ENCODE measurements at regions not wholly inside any gene's neighbourhood (a gene's known extent, or its start where the extent isn't known, plus 50 kb on each side); places are given as distances from the start of the nearest gene placed in this dataset.
A peak's percentile ranks its signal among the peaks of the same experiment; 100 is the strongest.

DNA sequence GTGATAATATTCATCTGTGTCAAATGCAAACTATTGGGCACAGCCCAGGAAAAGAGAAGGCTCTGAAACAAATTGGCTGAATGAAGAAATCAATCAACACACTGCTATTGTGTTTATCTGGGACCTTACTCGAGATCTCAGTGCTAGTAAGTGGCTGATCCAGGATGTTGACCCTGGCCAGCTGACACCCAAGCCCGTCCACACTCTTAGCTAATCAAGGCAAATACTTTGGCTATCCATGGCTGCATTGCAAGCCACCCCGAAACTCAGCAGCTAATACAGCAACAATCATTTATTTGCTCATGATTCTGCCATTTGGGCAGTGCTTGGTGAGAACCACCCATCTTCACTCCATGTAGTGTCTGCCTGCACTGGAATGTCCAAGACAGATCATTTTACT is 74.1 kb upstream of the UBE3A start:
- Histone ChIP-seq H3K4me3 (ENCODE audit: low read length) (no peak overlapping the region), H3K27ac (ENCODE audit: low read depth, low read length) (no peak overlapping the region), H3K36me3 (ENCODE audit: control insufficient read depth in 2 of 3, insufficient read depth in 3 of 3, low read length in 3 of 3) (no peaks in the 10 kb centered on the region), H3K9me3 (ENCODE audit: control insufficient read depth in 2 of 3, low read length in 3 of 3) (no peaks in the 10 kb centered on the region), H3K27me3 (ENCODE audit: control insufficient read depth in 2 of 2, insufficient read depth in 2 of 2, low read length in 2 of 2) (no peaks in the 10 kb centered on the region), H3K4me1 (ENCODE audit: control insufficient read depth in 2 of 2, insufficient read depth in 2 of 2, low read length in 2 of 2) (no peaks in the 10 kb centered on the region)
- ChIA-PET POLR2A (no interaction called here), CTCF (no interaction called here)
- Mint-ChIP-seq H3K9me3 (peaks cover 0 to 3% (median 0%) of the 10 kb centered on the region in 11 donors), H3K36me3 (no peaks in the 10 kb centered on the region), H3K27ac (no peak overlapping the region), H3K4me3 (no peak overlapping the region), H3K27me3 (peaks cover 0 to 8% (median 0%) of the 10 kb centered on the region in 5 donors), H3K4me1 (no peaks in the 10 kb centered on the region)
- ATAC-seq (no peak), DNase-seq (no peak)
- intact Hi-C loops (cut with micrococcal nuclease): no loop called here

- peaks cover 0 to 15% (median 10%) of the 10 kb centered on the region in 5 donors for H3K27me3 Mint-ChIP-seq
- peaks cover 0 to 3% (median 0%) of the 10 kb centered on the region in 11 donors for H3K9me3 Mint-ChIP-seq
- H3K4me1 Mint-ChIP-seq: peaks cover 0 to 2% (median 0%) of the 10 kb centered on the region in 7 donors
- DNase-seq (no peak), ATAC-seq (no peak)
- no peaks in the 10 kb centered on the region for H3K36me3 Mint-ChIP-seq
- H3K36me3 ChIP-seq (ENCODE audit: control insufficient read depth in 2 of 3, insufficient read depth in 3 of 3, low read length in 3 of 3): no peaks in the 10 kb centered on the region
- H3K27ac ChIP-seq (ENCODE audit: low read depth, low read length): no peak overlapping the region
- H3K4me1 ChIP-seq (ENCODE audit: control insufficient read depth in 2 of 2, insufficient read depth in 2 of 2, low read length in 2 of 2): no peaks in the 10 kb centered on the region
- H3K27ac Mint-ChIP-seq: no peak overlapping the region
- ChIA-PET POLR2A (no interaction called here), CTCF (no interaction called here)
- H3K27me3 ChIP-seq (ENCODE audit: control insufficient read depth in 2 of 2, insufficient read depth in 2 of 2, low read length in 2 of 2): no peaks in the 10 kb centered on the region
- H3K4me3 Mint-ChIP-seq: no peak overlapping the region
- intact Hi-C loops (cut with micrococcal nuclease): no loop called here
- no peak overlapping the region for H3K4me3 ChIP-seq (ENCODE audit: low read length)
- H3K9me3 ChIP-seq (ENCODE audit: control insufficient read depth in 2 of 3, low read length in 3 of 3): no peaks in the 10 kb centered on the region
Observed at GRCh38 chr15:25510146-25510545, 71.3 kb upstream of the UBE3A start.

GRCh38 chr15:25509703-25510102 is 70.9 kb upstream of the UBE3A start:
- intact Hi-C loops (cut with micrococcal nuclease): no loop called here
- POLR2A ChIA-PET: no interaction called here
- Histone ChIP-seq H3K9me3 (ENCODE audit: control insufficient read depth in 2 of 3, low read length in 3 of 3) (no peaks in the 10 kb centered on the region), H3K27ac (ENCODE audit: low read depth, low read length) (no peak overlapping the region), H3K4me1 (ENCODE audit: control insufficient read depth in 2 of 2, insufficient read depth in 2 of 2, low read length in 2 of 2) (no peaks in the 10 kb centered on the region), H3K27me3 (ENCODE audit: control insufficient read depth in 2 of 2, insufficient read depth in 2 of 2, low read length in 2 of 2) (no peaks in the 10 kb centered on the region), H3K36me3 (ENCODE audit: control insufficient read depth in 2 of 3, insufficient read depth in 3 of 3, low read length in 3 of 3) (no peaks in the 10 kb centered on the region), H3K4me3 (ENCODE audit: low read length) (no peak overlapping the region)
- Mint-ChIP-seq H3K27ac (no peak overlapping the region), H3K4me1 (peaks cover 0 to 2% (median 0%) of the 10 kb centered on the region in 7 donors), H3K9me3 (peaks cover 0 to 3% (median 0%) of the 10 kb centered on the region in 11 donors), H3K36me3 (no peaks in the 10 kb centered on the region), H3K4me3 (no peak overlapping the region), H3K27me3 (peaks cover 0 to 15% (median 10%) of the 10 kb centered on the region in 5 donors)
- CTCF ChIA-PET: interaction anchor here (1.5 kb wide), 1 partner anchor 749 kb away, joined by 6 read pairs; no protein-coding TSS in a partner anchor
- ATAC-seq (no peak), DNase-seq (no peak)

DNA sequence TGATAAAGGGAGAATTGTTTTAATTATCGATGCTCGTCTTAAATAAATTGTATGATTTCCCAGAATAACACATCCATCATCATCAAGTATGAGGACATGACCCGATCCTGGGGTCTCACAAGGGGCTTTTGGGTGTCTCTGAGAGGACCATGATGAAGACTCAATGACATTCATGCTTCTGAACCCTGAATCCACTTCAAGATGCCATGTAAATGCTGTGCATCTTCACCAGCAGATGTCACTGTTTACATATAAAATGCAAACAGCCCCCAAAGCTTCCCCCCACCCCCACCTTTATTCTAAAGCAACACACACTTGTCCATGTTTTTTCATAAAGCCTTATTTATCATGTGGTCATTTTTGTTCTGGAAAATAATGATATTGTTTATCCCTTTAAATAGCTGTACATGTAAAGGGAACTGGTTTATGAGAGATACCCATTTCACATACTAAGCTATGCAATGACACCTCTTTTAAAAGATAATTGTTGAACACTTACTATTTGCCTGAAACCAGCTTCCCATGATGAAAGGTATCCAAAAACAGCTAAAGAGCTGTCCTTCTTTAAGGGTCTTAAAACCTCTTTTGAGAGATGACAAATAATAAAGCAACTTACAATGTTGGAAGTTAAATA is 69.7 kb upstream of the UBE3A start:
- Mint-ChIP-seq H3K9me3 (peaks cover 0 to under 1% (median 0%) of the 10 kb centered on the region in 11 donors), H3K27me3 (peaks cover 0 to 15% (median 10%) of the 10 kb centered on the region in 5 donors), H3K4me1 (peaks cover 0 to 2% (median 0%) of the 10 kb centered on the region in 7 donors), H3K4me3 (no peak overlapping the region), H3K27ac (no peak overlapping the region), H3K36me3 (no peaks in the 10 kb centered on the region)
- Histone ChIP-seq H3K27ac (ENCODE audit: low read depth, low read length) (no peak overlapping the region), H3K36me3 (ENCODE audit: control insufficient read depth in 2 of 3, insufficient read depth in 3 of 3, low read length in 3 of 3) (no peaks in the 10 kb centered on the region), H3K27me3 (ENCODE audit: control insufficient read depth in 2 of 2, insufficient read depth in 2 of 2, low read length in 2 of 2) (no peaks in the 10 kb centered on the region), H3K4me1 (ENCODE audit: control insufficient read depth in 2 of 2, insufficient read depth in 2 of 2, low read length in 2 of 2) (no peaks in the 10 kb centered on the region), H3K9me3 (ENCODE audit: control insufficient read depth in 2 of 3, low read length in 3 of 3) (no peaks in the 10 kb centered on the region), H3K4me3 (ENCODE audit: low read length) (no peak overlapping the region)
- ATAC-seq (no peak), DNase-seq (peak in 4 of 9 donors; percentile 6 to 19 (median 8))
- intact Hi-C loops (cut with micrococcal nuclease): loop anchor here in 1 of 2 donors (1.0 kb wide), 1 partner anchor 426 kb away; no protein-coding TSS in a partner anchor
- ChIA-PET CTCF (interaction anchor here (0.7 to 1.5 kb wide), 3 partner anchors 360 to 752 kb away, joined by 4 to 7 read pairs (median 6); no protein-coding TSS in a partner anchor), POLR2A (no interaction called here)

- ChIA-PET POLR2A (no interaction called here), CTCF (interaction anchor here (1.2 to 1.4 kb wide), 2 partner anchors 9 to 1862 kb away, joined by 3 to 4 read pairs; no protein-coding TSS in a partner anchor)
- H3K36me3 ChIP-seq (ENCODE audit: control insufficient read depth in 2 of 3, insufficient read depth in 3 of 3, low read length in 3 of 3): no peaks in the 10 kb centered on the region
- H3K4me3 ChIP-seq (ENCODE audit: low read length): no peak overlapping the region
- no peak overlapping the region for H3K27ac ChIP-seq (ENCODE audit: low read depth, low read length)
- H3K27me3 ChIP-seq (ENCODE audit: control insufficient read depth in 2 of 2, insufficient read depth in 2 of 2, low read length in 2 of 2): no peaks in the 10 kb centered on the region
- Mint-ChIP-seq H3K4me3 (no peak overlapping the region), H3K36me3 (no peaks in the 10 kb centered on the region), H3K27me3 (peaks cover 0 to 15% (median 12%) of the 10 kb centered on the region in 5 donors), H3K27ac (no peak overlapping the region), H3K4me1 (peaks cover 0 to 2% (median 0%) of the 10 kb centered on the region in 7 donors), H3K9me3 (no peaks in the 10 kb centered on the region)
- H3K9me3 ChIP-seq (ENCODE audit: control insufficient read depth in 2 of 3, low read length in 3 of 3): no peaks in the 10 kb centered on the region
- H3K4me1 ChIP-seq (ENCODE audit: control insufficient read depth in 2 of 2, insufficient read depth in 2 of 2, low read length in 2 of 2): no peaks in the 10 kb centered on the region
- intact Hi-C loops (cut with micrococcal nuclease): loop anchor here in 1 of 2 donors (5.0 kb wide), 1 partner anchor 1862 kb away; no protein-coding TSS in a partner anchor
- ATAC-seq (no peak), DNase-seq (no peak)
Observed at GRCh38 chr15:25504307-25504706, 65.5 kb upstream of the UBE3A start.

GRCh38 chr15:25501828-25502446 is 63.1 kb upstream of the UBE3A start:
- H3K27ac ChIP-seq (ENCODE audit: low read depth, low read length): no peak overlapping the region
- H3K4me1 Mint-ChIP-seq: no peaks in the 10 kb centered on the region
- H3K27ac Mint-ChIP-seq: no peak overlapping the region
- H3K9me3 ChIP-seq (ENCODE audit: control insufficient read depth in 2 of 3, low read length in 3 of 3): no peaks in the 10 kb centered on the region
- no peak overlapping the region for H3K4me3 Mint-ChIP-seq
- CTCF ChIA-PET: interaction anchor here (0.7 kb wide), 3 partner anchors 18 to 173 kb away, joined by 3 read pairs; no protein-coding TSS in a partner anchor
- no peaks in the 10 kb centered on the region for H3K4me1 ChIP-seq (ENCODE audit: control insufficient read depth in 2 of 2, insufficient read depth in 2 of 2, low read length in 2 of 2)
- POLR2A ChIA-PET: no interaction called here
- DNase-seq: peak in 5 of 9 donors; percentile 10 to 19 (median 14)
- no peak overlapping the region for H3K4me3 ChIP-seq (ENCODE audit: low read length)
- H3K27me3 ChIP-seq (ENCODE audit: control insufficient read depth in 2 of 2, insufficient read depth in 2 of 2, low read length in 2 of 2): no peaks in the 10 kb centered on the region
- no peaks in the 10 kb centered on the region for H3K36me3 ChIP-seq (ENCODE audit: control insufficient read depth in 2 of 3, insufficient read depth in 3 of 3, low read length in 3 of 3)
- no peak for ATAC-seq
- peaks cover 0 to 4% (median 0%) of the 10 kb centered on the region in 11 donors for H3K9me3 Mint-ChIP-seq
- intact Hi-C loops (cut with micrococcal nuclease): loop anchor here (1.0 to 5.0 kb wide), 2 partner anchors 1860 kb away; no protein-coding TSS in a partner anchor
- no peaks in the 10 kb centered on the region for H3K36me3 Mint-ChIP-seq
- H3K27me3 Mint-ChIP-seq: peaks cover 0 to 17% (median 6%) of the 10 kb centered on the region in 5 donors
